SU-DHL-6 (cell line): ENCODE measurements at regions not wholly inside any gene's neighbourhood (a gene's known extent, or its start where the extent isn't known, plus 50 kb on each side); places are given as distances from the start of the nearest gene placed in this dataset.

Experiments used
- H2AFZ ChIP-seq: fragments of 200-600 bp; sonication (generic); 2 replicates; pipeline ENCODE4 v1.6.1; 2014; ENCODE audit warnings: low read depth, mild to moderate bottlenecking, moderate library complexity, mixed read lengths, antibody characterized with exemption, low read length; ENCODE audit not compliant: severe bottlenecking
- H3F3A ChIP-seq: fragments of 200-600 bp; shearing (Covaris generic); 2 replicates; pipeline ENCODE4 v1.6.0; 2016; ENCODE audit warnings: antibody characterized with exemption, mild to moderate bottlenecking; ENCODE audit not compliant: insufficient read depth
- H3K27ac ChIP-seq: fragments of 200-600 bp; sonication (generic); 2 replicates; pipeline ENCODE4 v1.5.1; 2016; ENCODE audit warnings: low read depth, mild to moderate bottlenecking, low read length, moderate library complexity, mixed read lengths
- H3K27me3 ChIP-seq: fragments of 200-600 bp; sonication (generic), shearing (Covaris generic); 2 replicates; pipeline ENCODE4 v1.6.0; 2014; ENCODE audit warnings: mild to moderate bottlenecking, low read length
- H3K36me3 ChIP-seq: fragments of 200-600 bp; sonication (generic); 2 replicates; pipeline ENCODE4 v1.6.1; 2014; ENCODE audit warnings: mild to moderate bottlenecking, low read length, mixed read lengths
- H3K4me2 ChIP-seq: fragments of 300-600, 200-600 bp; shearing (Covaris generic), sonication (generic); 2 replicates; pipeline ENCODE4 v1.6.0; 2014; ENCODE audit warnings: low read length, low read depth, mild to moderate bottlenecking; ENCODE audit not compliant: poor library complexity, severe bottlenecking
- H3K4me3 ChIP-seq: fragments of 200-600 bp; sonication (generic); 2 replicates; pipeline ENCODE4 v1.5.1; 2014; ENCODE audit warnings: antibody characterized with exemption, low read length, mild to moderate bottlenecking, mixed read lengths; ENCODE audit not compliant: insufficient read depth, poor library complexity, severe bottlenecking
- H3K79me2 ChIP-seq: fragments of 200-600 bp; sonication (generic); 2 replicates; pipeline ENCODE4 v1.6.1; 2014; ENCODE audit warnings: mild to moderate bottlenecking, low read length, moderate library complexity; ENCODE audit not compliant: insufficient read depth
- H3K9ac ChIP-seq: fragments of 200-600 bp; sonication (generic); 2 replicates; pipeline ENCODE4 v1.7.0; 2014; ENCODE audit warnings: mild to moderate bottlenecking, low read length
- H3K9me2 ChIP-seq: fragments of 200-600 bp; sonication (generic); replicated peaks from 2 replicates; pipeline ENCODE4 v1.6.1; 2014; ENCODE audit warnings: low read length; ENCODE audit not compliant: insufficient read depth
- H3K9me3 ChIP-seq: fragments of 200-600 bp; sonication (generic); 2 replicates; pipeline ENCODE4 v1.6.1; 2014; ENCODE audit warnings: low read length, mixed read lengths; ENCODE audit not compliant: insufficient read depth
- H4K20me1 ChIP-seq: fragments of 200-600 bp; sonication (generic); 2 replicates; pipeline ENCODE4 v1.6.1; 2014; ENCODE audit warnings: low read depth, mild to moderate bottlenecking, antibody characterized with exemption, low read length, moderate library complexity, mixed read lengths
- CTCF ChIP-seq: fragments of 200-600 bp; sonication (generic); IDR thresholded peaks from one replicate; pipeline ENCODE4 v1.5.1; 2017; ENCODE audit warnings: antibody characterized with exemption, mild to moderate bottlenecking, low read length, moderate library complexity; ENCODE audit not compliant: insufficient read depth, poor library complexity, severe bottlenecking
- EZH2phosphoT487 ChIP-seq: fragments of 200-600 bp; sonication (generic), shearing (Covaris generic); conservative IDR thresholded peaks from 2 replicates; pipeline ENCODE4 v1.6.1; 2018; ENCODE audit warnings: mild to moderate bottlenecking, antibody characterized with exemption, low read length, moderate library complexity, mixed read lengths

GRCh38 chr4:129420637-129421036 lies 324.7 kb downstream of the C4orf33 start:
- H3K4me2 ChIP-seq = no peak overlapping the region
- H3K36me3 ChIP-seq = no peaks in the 10 kb centered on the region
- TF ChIP-seq CTCF (no peak), EZH2phosphoT487 (no peak)
- H3K4me3 ChIP-seq = no peak overlapping the region
- H2AFZ ChIP-seq = no peak overlapping the region
- no peaks in the 10 kb centered on the region for H3K9me3 ChIP-seq
- H3K9me2 ChIP-seq = no peaks in the 10 kb centered on the region
- no peaks in the 10 kb centered on the region for H3K79me2 ChIP-seq
- no peak overlapping the region for H3K27ac ChIP-seq
- no peaks in the 10 kb centered on the region for H4K20me1 ChIP-seq
- H3K9ac ChIP-seq = no peak overlapping the region
- H3F3A ChIP-seq = no peaks in the 10 kb centered on the region
- no peaks in the 10 kb centered on the region for H3K27me3 ChIP-seq

DNA sequence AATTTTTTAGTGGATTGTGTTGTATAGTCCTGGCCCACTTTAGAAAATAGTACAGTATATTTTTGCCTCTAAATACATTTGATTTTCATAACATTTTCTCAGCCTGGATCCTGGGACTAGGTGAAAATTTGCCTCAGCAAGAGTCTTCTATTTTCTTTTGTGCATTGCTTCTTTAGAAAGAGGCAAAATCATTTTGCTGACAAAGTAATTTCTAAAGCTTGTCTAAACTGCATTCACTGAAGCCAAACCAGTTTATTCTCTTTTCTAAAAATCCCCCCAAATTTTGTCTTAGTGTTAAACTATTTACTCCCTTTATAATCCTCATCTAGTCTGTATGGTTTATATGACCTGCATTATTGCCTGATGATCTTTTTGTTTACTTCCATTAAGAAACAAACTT lies 326.3 kb downstream of the C4orf33 start:
- Histone ChIP-seq H3F3A (no peaks in the 10 kb centered on the region), H3K79me2 (no peaks in the 10 kb centered on the region), H3K9me3 (no peaks in the 10 kb centered on the region), H2AFZ (no peak overlapping the region), H3K4me3 (no peak overlapping the region), H3K9me2 (no peaks in the 10 kb centered on the region), H3K9ac (no peak overlapping the region), H3K36me3 (no peaks in the 10 kb centered on the region), H4K20me1 (no peaks in the 10 kb centered on the region), H3K4me2 (no peak overlapping the region), H3K27me3 (no peaks in the 10 kb centered on the region), H3K27ac (no peak overlapping the region)
- no peak for TF ChIP-seq CTCF
- no peak for TF ChIP-seq EZH2phosphoT487

- no peak overlapping the region for H3K27ac ChIP-seq
- H3K4me3 ChIP-seq = no peak overlapping the region
- no peak overlapping the region for H3K9ac ChIP-seq
- H3K4me2 ChIP-seq = no peak overlapping the region
- H3K79me2 ChIP-seq = no peaks in the 10 kb centered on the region
- H2AFZ ChIP-seq = no peak overlapping the region
- H3K9me2 ChIP-seq = no peaks in the 10 kb centered on the region
- TF ChIP-seq CTCF (no peak), EZH2phosphoT487 (no peak)
- no peaks in the 10 kb centered on the region for H3F3A ChIP-seq
- H3K27me3 ChIP-seq = no peaks in the 10 kb centered on the region
- no peaks in the 10 kb centered on the region for H4K20me1 ChIP-seq
- H3K36me3 ChIP-seq = no peaks in the 10 kb centered on the region
- H3K9me3 ChIP-seq = no peaks in the 10 kb centered on the region
Measured at GRCh38 chr4:129428454-129428853, 332.5 kb downstream of the C4orf33 start.
